ENCODE measurements at regions not wholly inside any gene's neighbourhood (a gene's known extent, or its start where the extent isn't known, plus 50 kb on each side); places are given as distances from the start of the nearest gene placed in this dataset.
"Not testable (repeated sequence)": the region's sequence is repeated elsewhere in the genome, so short reads cannot be mapped to it uniquely, and the experiment has no call there.

GRCh38 chr16:77093309-77093708 lies 97.7 kb upstream of the MON1B start:
- no peak for TF ChIP-seq CTCF (IDR thresholded peaks at IDR 0.05; ENCODE audit: extremely low read depth, missing control alignments)
- no peak for DNase-seq (ENCODE audit: low spot score)

- DNase-seq (ENCODE audit: low spot score): no peak
- TF ChIP-seq CTCF (IDR thresholded peaks at IDR 0.05; ENCODE audit: extremely low read depth, missing control alignments): no peak
Measured at GRCh38 chr16:77093999-77094398, 97.0 kb upstream of the MON1B start.

- TF ChIP-seq CTCF (IDR thresholded peaks at IDR 0.05; ENCODE audit: extremely low read depth, missing control alignments): no peak
- no peak for DNase-seq (ENCODE audit: low spot score)
Measured at GRCh38 chr16:77111056-77111565, 79.9 kb upstream of the MON1B start.

DNA sequence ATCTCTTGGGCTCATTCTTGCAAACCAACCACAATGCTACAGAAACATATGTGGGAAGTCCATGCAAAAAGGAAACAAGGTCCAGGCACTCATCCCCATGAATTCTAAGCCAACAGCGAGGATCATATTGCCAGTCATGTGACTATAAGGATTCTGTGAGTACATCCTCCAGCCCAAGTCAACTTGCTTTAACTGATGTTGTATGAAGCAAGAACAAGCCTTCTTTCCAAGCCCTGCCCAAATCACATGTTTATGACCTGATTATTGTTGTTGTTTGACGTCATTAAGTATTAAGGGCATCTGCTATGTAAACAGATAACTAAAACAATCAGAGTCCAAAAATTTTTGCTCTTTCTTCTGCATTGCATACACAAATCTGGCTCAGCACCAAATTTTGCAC lies 78.2 kb upstream of the MON1B start:
- no peak for DNase-seq (ENCODE audit: low spot score)
- TF ChIP-seq CTCF (IDR thresholded peaks at IDR 0.05; ENCODE audit: extremely low read depth, missing control alignments): no peak

- TF ChIP-seq CTCF (IDR thresholded peaks at IDR 0.05; ENCODE audit: extremely low read depth, missing control alignments): no peak
- no peak for DNase-seq (ENCODE audit: low spot score)
Measured at GRCh38 chr16:77113835-77114234, 77.2 kb upstream of the MON1B start.

- not testable (repeated sequence) for DNase-seq (ENCODE audit: low spot score)
Measured at GRCh38 chr16:77114361-77114760, 76.6 kb upstream of the MON1B start.

DNA sequence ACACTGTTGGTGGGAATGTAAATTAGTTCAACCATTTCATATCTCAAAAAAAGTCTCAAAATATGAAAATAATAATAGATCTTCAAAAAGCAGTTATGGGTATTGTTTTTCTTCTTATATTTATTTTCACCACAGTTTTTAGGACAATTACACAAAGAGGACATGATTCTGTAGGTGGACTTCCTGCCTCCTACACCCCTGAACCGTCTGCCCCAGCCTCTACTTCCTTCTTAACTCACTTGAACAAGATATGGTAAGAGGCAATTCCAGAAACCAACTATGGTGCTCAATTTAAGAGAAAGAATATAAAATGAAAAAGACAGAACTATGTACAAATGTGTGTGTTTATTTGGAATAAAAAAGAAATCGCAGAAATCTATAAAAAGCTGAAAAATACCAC lies 74.1 kb upstream of the MON1B start:
- no peak for TF ChIP-seq CTCF (IDR thresholded peaks at IDR 0.05; ENCODE audit: extremely low read depth, missing control alignments)
- DNase-seq (ENCODE audit: low spot score): no peak

DNA sequence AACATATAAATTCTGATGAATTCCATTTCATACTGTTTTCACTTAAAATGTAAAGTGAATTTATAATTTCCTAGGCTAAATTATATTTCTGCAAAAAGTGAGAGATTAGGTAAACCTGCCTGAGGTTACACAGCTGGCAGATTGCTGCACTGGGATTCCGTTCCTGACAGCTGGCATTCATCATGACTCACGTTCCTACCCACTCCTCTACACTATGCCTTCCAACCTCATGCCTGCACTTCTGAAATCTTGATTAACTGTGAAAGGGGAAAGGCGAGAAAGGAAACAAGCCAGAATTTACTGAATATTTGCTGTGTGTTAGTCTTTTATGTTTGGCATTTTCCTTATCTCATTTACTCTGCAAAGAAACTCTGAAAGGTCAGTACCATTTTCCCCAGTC lies 73.3 kb upstream of the MON1B start:
- no peak for DNase-seq (ENCODE audit: low spot score)
- no peak for TF ChIP-seq CTCF (IDR thresholded peaks at IDR 0.05; ENCODE audit: extremely low read depth, missing control alignments)
